Right ventricle myocardium superior (tissue), 1 donor: ENCODE measurements at regions not wholly inside any gene's neighbourhood (a gene's known extent, or its start where the extent isn't known, plus 50 kb on each side); places are given as distances from the start of the nearest gene placed in this dataset.
A peak's percentile ranks its signal among the peaks of the same experiment; 100 is the strongest.

Experiments used
- ATAC-seq: fragments of 200-7000 bp; cut with Tn5 transposase; one replicate; pipeline ENCODE4 v1.9.1; 2020; ENCODE audit warnings: mild to moderate bottlenecking; ENCODE audit not compliant: poor library complexity
- DNase-seq: peaks from one replicate; pipeline ENCODE4 v3.0.0-alpha.2; 2020
- intact Hi-C: fragments of 100-400 bp; cut with DNase I; formaldehyde crosslinking; loops from one replicate; pipeline ENCODE4 v1.11.2; 2022
- donor health status: DM: no; HTN: yes; CAD: no; lungs with severe emphysema.

DNA sequence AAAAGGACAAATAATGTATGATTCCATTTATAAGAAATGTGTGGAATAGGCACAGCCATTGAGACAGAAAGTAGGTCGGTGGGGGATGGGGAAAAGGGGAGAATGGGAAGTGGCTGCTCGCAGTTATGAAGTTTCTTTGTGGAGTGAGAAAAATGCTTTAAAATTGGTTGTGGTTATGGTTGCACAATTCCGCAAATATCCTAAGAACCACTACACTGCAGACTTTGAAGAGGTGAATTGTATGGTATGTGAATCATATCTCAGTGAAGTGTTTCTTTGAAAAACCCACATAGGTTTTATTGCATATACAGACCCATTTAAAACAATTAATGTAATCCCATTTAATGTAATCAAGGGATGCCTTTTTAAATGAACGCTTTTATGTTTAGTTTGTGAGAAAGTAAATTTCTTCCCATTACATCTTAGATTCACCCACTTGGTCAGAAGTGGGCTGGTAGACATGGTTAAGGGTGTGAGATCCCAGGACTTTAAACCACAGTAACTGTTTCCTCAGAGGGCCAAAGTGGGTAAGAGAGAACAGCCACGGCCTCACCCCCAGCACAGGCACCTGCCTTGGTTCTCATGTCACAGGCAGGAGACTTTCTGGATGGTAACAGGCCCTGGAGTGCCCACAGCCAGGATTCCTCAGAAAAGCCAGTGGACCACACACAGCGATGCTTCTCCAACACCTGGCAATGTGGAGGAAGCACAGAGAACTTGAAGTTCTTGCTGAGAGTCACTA lies 119.3 kb upstream of the GJB6 start:
- no peak for ATAC-seq
- intact Hi-C loops: no loop called here

GRCh38 chr13:20350819-20351218 lies 118.7 kb upstream of the GJB6 start:
- ATAC-seq (no peak), DNase-seq (no peak)
- intact Hi-C loops: no loop called here

More for the DNA sequence above, 119.3 kb upstream of the GJB6 start:
- DNase-seq: no peak

DNA sequence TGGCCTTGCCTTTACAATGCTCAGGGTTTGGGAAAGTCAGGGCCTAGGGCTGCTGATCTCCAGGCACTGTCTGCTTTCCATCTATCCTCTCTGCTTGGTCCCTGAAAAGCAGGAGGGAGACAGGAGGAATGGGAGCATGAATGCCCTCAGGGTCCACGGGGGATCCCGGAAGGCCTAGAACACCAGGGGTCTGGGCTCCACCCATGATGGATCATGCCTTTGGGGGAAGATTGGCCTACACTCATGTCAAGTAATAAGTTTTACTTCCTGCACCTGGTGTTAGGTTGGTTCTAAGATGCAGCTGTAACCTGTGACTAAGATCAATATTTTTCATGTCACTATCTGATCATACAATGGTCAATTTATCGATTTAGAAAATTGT lies 118.3 kb upstream of the GJB6 start:
- intact Hi-C loops: no loop called here

DNA sequence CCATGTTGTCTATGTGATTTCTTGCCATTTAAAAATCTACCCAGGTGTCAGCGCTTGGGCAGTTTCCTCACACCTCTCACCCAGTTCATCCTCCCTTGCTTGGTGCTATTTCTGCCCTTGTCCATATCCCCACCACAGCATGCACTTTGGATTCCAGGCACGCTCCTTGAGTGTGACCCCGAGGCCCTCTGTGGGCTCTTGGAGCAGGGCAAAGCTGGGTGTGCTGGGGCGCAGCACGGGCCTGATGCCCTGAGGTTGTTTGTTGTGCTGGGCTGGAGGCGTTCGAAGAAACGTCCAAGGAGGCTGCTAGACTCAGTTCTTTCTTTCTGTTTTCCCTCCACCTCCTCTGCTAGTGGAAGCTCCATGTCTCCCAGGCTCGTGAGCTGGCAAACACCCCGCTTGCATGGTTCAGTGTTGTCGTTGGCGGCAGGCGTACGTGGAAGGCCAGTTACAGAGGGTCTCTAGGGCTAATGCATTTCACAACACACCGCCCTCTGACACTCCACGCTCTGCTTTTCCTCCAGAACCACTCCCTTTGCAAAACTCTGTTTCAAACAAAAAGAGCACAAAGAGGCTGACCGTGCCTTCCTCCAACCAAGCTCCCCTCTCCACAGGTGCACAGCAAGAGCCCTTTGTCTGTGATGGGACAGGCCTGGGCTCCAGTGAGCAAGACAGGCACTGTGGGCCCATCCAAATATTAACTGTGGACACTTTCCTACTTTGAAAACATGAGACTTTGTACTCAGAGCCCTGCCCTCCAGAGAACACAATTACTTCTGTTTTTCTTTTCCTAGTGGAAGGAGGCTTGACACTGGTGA lies 117.7 kb upstream of the GJB6 start:
- ATAC-seq: no peak
- intact Hi-C loops: no loop called here
- DNase-seq: peak; percentile 67

More for the DNA sequence above, 118.3 kb upstream of the GJB6 start:
- no peak for ATAC-seq
- no peak for DNase-seq

DNA sequence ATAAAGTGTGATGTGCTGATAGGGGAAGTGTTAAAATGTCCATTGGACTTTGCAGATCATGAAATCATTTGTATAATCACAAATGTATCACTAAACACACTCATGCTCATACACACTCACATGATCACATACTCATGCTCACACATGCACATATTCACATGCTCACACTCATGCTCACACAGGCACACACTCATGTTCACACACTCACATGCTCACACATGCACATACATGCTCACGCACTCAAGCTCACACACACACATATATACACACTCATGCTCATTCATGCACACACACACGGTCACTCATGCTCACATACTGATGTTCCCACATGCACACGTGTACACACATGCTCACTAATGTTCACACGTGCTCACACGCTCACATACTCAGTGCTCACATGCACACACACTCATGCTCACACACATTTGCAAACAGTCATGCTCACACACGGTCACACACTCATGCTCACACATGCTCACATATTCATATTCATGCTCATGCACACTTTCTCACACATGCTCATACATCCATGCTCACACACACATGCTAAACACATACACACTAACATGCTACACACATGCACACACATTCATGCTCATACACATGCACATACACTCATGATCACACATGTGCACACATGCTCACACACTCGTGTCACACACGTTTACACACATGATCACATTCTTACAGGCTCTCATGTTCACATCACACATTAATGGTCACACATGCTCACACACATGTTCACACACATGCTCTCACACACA lies 116.7 kb upstream of the GJB6 start:
- intact Hi-C loops: no loop called here
- ATAC-seq (no peak), DNase-seq (no peak)

GRCh38 chr13:20348018-20348417 lies 115.9 kb upstream of the GJB6 start:
- intact Hi-C loops: no loop called here
- ATAC-seq: no peak

DNA sequence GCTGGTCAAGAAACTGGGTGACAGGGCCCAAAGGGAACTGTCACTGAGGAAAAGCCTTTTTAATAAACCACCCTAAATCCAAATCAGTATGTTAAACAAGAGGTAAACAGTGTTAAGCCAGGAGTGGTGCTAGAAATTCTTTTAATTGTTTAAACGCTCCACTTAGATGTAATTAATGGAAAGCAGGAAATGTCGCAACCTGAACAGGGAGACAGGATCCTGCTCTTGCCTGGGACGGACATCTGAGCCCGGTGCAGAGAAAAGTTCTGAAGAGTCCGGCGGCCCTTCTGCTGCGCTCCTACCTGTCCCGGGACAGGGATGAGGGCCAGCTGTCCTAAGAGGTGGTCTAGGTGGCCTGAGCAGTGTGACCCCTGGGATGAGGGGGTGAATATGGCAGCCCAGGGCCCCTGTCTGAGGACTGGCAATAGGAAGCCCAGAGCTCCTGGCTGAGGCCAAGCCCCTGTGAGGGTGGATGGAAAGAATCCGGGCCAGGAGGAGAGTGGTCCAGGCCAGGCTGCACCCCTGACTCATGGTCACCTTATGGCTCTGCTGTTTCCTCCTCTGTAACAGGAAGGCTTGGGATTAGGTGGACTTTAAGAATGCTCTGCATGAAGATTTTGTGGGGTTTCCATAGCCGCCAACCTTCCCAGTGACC lies 112.8 kb upstream of the GJB6 start:
- DNase-seq (no peak), ATAC-seq (no peak)

More at GRCh38 chr13:20348018-20348417, 115.9 kb upstream of the GJB6 start:
- DNase-seq: no peak

GRCh38 chr13:20342311-20342710 lies 110.2 kb upstream of the GJB6 start:
- intact Hi-C loops: no loop called here
- DNase-seq: no peak

More for the DNA sequence above, 112.8 kb upstream of the GJB6 start:
- intact Hi-C loops: no loop called here

DNA sequence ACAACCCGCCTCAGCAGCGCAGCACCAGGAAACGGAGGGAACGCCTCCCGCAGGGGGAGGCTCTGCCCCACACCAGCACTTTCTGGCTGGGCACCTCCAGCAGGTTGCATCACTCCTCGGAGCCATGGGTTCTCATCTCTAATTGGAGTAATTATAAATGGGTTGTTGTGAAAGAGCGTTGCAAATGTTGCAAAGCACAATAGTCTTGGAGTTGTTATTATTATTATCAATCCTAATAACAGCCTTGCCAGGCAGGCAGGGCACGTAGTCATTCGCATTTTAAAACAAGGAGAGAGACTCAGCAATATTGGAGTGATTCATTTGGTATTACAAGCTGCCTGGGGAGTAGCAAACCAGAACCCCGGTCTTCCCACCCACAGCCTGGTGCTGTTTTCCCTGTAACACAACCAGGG lies 108.6 kb upstream of the GJB6 start:
- DNase-seq: peak; percentile 54
- peak; percentile 45 for ATAC-seq
- intact Hi-C loops: no loop called here

More at GRCh38 chr13:20342311-20342710, 110.2 kb upstream of the GJB6 start:
- no peak for ATAC-seq

DNA sequence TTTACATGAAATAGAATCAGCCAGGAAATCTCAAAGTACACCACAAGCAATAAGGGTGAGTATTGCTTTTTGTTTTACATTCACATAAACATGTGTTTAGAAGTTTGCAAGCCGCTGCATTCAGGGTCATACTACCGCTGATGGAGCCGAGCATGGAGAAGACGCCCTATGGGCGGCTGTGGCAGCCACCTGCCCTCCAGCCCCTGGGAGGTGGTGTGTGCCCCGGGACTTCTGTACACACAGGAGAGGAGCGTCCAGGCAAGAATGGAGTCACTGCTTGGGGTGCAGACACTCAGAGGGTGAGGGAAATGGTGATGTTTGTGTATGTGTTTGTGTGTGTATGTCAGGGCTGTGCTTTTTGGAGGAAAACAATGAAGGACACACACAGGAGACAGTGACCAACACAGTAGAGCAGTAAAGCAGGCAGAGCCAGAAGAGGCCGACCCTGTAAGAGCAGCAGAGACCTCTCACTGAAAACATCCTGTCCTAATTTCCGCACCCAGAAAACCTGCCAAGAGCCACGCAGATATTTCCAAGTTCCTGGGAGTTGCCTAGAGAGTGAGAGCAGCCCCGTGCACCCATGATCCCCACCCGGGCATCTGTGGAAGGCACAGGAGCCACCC lies 108.1 kb upstream of the GJB6 start:
- peak; percentile 34 for ATAC-seq
- DNase-seq: no peak

DNA sequence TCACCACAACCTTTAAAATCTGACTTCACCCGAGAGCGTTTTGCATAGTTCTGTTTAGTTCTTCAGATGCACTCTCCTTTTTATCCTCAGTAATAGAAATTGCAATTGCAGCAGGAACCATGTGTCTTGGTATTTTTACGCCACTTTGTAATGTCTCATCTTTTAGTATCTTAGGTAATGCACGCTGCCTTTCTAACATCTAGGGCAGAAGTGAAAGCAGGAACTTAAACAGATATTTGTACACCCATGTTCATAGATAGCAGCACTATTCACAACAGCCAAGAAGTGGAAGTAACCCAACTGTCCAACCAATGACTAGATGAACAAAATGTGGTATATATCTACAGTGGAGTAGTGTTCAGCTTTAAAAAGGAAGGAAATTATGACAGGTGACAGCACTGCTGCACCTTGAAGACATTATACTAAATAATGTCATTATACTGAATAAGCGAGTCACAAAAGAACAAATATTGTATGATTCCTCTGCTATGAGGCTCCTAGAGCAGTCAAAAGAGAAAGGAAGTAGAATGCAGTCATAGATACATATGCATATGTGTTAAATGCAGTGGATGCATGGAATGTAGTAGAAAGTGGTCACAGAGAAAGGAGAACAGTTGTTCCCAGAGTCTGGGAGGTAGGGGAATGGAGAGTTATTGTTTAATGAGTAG lies 105.9 kb upstream of the GJB6 start:
- intact Hi-C loops: no loop called here

More for the DNA sequence above, 108.1 kb upstream of the GJB6 start:
- intact Hi-C loops: no loop called here

GRCh38 chr13:20336761-20337160 lies 104.6 kb upstream of the GJB6 start:
- ATAC-seq (no peak), DNase-seq (no peak)
- intact Hi-C loops: no loop called here

More for the DNA sequence above, 105.9 kb upstream of the GJB6 start:
- no peak for DNase-seq
- ATAC-seq: no peak

DNA sequence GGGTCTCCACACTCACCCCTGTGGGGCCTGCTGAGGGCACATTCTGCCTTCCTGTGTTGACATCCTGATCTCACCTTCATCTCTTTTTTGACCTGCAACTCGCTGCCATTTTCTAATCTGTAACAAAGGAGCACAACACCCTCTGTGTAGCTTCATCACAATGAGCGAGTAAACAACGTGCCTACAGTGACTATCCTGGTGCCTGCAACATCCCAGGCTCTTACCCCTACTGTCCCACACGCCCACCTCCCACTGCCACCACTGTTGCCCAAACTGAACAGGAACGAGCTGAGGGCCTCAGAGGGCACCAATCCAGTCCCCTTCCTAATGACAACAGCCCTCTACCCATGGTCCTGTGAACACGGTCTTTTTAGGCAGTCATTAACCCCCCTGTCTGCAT lies 102.2 kb upstream of the GJB6 start:
- no peak for ATAC-seq
- intact Hi-C loops: no loop called here
- DNase-seq: no peak

DNA sequence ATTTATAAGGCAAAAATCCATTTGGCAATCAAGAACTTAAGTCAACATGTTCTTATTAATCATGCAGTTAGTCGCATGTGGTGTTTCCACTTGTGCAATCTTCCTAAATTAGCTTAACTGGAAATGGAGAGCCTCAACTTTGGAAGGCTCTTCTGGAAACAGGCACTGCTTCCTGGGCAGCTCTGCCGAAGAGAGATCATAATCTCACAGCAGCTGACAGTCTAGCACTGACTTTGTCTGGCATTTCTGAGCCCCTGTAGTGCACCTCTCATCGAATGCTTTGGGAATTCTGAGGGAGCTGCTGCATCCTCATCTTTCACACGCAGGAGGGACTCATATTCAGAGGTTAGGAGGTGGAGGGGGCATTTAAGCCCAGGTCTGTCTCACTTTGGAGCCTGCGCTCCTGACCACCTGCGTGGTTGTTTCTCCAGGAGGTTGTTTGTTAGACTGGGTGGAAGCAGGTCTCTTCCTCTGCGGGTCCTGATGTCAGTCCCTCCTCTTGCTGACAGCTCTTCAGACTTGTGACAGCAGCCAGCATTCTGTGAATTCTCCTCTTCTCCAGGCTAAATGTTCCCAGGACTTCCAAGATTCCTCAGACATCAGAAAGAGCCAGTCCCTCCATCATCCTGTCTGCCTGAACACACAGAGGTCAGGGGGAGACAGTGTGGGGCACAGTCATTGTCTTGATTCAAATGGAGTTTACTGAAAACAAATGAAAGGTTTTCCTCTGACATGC lies 100.4 kb upstream of the GJB6 start:
- ATAC-seq: peak; percentile 48
- intact Hi-C loops: no loop called here
- DNase-seq: no peak

GRCh38 chr13:20331949-20332348 lies 99.8 kb upstream of the GJB6 start:
- no peak for DNase-seq
- intact Hi-C loops: no loop called here
- no peak for ATAC-seq

DNA sequence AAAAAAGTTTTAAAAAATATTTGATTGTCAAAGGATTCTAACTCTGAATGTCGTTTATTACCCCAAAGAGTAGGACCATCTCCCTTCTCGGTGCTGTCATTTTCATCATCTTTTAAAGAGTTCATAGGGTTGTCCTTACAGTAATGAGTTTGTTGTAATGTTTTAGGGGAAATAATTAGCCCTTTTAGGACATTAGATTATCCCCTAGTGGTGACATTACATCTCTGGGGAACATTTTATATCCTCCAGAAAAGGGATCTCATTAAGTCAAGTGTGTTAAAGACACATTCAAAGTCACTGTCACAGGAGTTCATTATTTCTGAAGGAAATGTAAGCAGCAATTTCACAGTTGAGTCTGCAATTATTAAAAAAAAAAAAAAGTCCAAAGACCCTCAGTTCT lies 99.3 kb upstream of the GJB6 start:
- no peak for ATAC-seq
- intact Hi-C loops: no loop called here
- no peak for DNase-seq

- intact Hi-C loops: no loop called here
- ATAC-seq: no peak
- no peak for DNase-seq
These were observed 94.7 kb upstream of the GJB6 start for GRCh38 chr13:20326809-20327208.
